ENCODE measurements at regions not wholly inside any gene's neighbourhood (a gene's known extent, or its start where the extent isn't known, plus 50 kb on each side); places are given as distances from the start of the nearest gene placed in this dataset.

DNA sequence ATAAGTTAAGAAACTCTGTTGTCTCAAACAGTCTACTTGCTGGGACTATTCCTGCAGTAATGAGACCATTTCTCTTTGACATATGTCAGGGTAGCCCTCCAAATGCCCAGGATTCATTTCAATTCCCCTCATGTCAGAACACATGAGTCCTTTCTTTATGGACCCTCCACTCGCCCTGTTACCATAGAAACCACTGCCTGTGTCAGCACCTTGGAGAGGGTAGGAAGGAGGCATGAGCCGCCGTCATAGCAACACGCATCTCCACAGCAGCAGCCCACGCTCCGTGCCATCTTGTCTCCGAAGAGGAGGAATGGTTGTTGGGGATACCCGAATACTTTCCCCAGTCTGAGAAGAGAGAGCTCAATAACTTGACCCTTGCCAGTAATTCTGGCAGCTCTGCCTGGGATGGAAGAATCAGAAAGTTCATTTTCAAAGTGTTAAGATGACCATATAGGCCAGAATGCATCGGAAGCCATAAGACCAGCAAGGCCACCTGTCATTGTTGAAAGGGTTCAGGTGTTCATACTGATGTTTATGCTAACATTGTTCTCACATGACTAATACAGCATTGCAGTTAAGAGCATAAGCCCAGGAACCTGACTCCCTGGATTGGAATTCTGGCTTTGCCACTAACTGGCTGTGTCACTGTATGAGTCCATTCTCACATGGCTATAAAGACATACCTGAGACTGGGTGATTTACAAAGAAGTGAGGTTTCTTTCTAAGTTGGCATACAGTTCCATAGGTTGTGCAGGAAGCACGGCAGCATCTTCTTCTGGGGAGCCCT, 141.3 kb downstream of the ABCC12 start:
- DNase-seq: no peak
- in situ Hi-C loops (cut with MboI; ENCODE audit: low pct_unique_long_range_greater_than_20kb, low sequenced_read_pairs): no loop called here

DNA sequence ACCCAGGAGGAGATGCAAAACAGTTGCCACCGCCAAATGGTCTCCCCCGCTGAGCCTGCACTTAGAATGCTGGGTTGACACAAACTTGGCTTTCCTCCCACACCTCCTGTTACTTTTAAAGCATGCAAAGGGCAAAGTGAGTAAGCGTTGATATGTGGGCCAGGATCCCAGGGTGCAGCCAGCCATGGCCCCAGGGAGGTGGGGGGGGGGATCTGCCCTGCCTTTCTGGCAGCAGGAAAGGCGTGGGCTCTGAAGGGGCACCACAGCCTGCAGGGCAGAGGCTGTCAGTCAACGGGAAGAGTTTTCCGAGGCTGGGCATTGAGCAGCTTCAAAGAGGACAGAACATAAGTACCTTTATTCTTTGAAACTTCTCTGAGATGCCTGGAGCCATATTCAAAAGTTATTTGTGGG, 142.3 kb downstream of the ABCC12 start:
- DNase-seq: no peak
- in situ Hi-C loops (cut with MboI; ENCODE audit: low pct_unique_long_range_greater_than_20kb, low sequenced_read_pairs): no loop called here

DNA sequence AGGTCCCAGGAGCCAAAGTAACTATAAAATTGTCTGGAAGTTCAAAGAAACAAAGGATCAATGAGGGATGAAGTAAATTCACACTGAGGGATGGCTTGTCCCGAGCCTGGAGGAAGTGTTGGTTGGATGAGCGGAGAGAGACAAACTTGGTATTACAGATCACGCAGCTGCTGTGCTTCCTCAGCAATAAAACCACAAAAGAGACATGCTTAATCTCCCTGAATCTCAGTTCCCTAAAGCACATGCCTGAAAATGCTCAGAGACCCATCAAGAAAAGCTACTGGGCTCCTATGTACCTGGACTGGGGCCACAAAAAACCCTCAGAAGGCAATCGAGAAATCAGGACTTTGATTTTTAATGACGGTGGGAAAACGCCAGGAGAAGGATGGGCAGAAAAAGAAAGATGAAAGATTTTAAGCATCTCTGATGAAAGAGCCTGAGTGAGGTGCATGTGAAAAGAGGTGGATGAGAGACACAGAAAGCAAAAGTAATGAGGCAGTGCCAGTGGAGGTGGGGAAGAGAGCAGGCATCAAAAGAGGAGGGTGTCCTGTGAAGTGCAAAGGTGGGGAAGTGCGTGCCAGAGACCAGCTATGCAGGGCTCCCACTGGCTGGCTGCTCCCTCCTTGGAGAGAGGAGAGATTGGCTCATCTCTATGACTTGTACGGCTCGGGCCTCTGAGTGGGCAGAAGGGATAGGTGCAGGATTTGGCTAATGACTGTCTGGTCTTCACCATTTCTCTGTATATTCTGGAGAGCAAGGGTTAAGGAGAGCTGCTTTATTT, 143.7 kb downstream of the ABCC12 start:
- no peak for DNase-seq
- in situ Hi-C loops (cut with MboI; ENCODE audit: low pct_unique_long_range_greater_than_20kb, low sequenced_read_pairs): no loop called here

DNA sequence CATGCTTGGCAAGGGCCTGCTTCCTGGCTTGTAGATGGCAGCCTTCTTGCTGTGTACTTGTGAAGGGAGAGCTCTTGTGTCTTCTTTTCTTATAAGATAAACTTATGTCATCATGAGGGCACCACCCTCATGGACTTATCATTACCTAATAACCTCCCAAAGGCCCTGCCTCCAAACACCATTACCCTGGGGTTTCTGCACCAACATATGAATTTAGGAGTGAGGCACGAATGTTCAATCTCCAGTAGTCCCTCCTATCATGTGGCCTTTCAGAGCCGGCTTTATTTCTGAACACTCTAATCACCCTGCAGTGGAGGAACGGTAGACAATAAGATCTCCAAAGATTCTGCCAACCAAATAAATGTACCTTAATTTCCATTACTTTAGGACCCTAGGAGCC, 144.3 kb downstream of the ABCC12 start:
- in situ Hi-C loops (cut with MboI; ENCODE audit: low pct_unique_long_range_greater_than_20kb, low sequenced_read_pairs): no loop called here

DNA sequence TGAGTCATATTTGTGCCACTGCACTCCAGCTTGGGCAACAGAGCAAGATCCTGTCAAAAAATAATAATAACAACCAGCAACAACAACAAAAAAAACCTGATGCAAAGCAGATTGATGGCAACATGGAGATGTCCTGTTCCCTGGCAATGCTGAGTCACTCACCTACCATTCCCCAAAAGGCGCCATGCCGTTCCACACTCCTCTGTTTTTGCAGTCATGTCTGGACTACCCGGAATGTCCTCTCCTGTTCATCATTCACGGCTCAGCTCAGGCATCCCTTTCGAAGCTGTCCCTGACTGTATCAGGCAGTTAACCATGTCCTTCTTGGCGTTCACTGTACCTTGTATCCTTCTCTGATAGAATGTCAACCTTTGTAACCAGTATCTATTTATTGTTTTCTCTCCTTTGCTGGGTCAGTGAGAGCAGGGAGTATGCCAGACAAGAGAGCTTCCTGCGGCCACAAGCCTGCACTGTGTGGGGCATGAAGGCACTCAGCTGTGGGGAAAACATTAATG, 147.7 kb downstream of the ABCC12 start:
- in situ Hi-C loops (cut with MboI; ENCODE audit: low pct_unique_long_range_greater_than_20kb, low sequenced_read_pairs): no loop called here
- no peak for DNase-seq

More for the DNA sequence above, 144.3 kb downstream of the ABCC12 start:
- DNase-seq: no peak

DNA sequence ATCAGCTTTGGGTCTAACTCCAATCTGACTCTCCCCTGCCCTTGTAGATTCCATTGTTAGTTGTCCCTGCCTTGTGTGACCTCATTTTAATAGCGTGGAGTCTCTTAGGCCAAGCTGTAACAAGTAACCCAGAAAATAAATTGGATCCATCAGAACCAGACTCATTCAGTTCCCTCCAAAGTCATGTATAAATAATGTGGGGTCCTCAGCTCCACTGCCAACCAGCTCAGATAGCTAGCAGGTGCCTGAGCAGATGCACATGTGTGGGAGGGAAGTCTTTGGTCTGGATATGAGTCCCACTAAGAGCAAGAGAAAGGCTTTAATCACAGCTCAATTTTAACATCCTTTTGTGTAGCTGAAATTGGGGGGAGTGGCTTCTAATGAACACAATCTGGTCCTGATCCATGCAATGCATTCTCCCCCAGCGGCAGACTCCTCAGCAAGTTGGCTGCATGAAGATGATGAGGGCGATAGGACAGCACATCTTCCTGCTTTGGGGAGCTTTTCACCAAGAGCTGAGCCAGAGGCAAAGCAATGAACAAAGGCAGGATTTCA, 151.6 kb downstream of the ABCC12 start:
- in situ Hi-C loops (cut with MboI; ENCODE audit: low pct_unique_long_range_greater_than_20kb, low sequenced_read_pairs): no loop called here
- DNase-seq: no peak

DNA sequence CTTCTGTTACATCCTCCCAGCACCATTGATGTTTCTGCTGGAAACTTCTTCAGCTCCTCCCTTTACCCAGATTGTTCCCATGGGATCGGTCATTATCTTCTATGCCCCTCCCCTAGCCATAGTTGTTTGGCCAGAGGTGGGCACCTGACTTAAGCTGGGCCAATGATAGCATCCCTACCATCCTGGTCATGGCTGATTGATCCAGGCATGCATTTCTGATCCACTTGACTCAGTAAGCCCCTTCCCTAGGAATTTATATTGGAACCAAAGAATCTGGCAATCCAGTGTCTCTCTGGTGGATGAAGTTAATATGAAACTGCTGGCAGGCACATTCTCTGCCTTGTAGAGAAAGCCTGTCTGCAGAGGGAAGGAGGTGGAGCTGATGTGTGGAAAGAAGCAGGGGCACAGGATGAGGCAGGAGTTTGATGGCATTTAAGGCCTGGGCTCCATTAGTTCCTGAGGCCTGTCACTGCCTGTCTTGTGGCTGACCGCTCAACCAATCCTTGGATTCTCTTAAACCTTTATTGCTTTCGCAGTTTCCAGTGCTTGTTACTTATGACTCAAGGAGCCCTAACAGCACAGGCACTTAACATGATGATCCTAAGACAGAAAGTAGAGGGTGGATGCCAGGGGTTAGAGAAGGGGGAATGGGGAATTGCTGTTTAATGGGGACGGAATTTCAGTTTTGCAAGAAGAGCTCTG, 152.4 kb downstream of the ABCC12 start:
- in situ Hi-C loops (cut with MboI; ENCODE audit: low pct_unique_long_range_greater_than_20kb, low sequenced_read_pairs): no loop called here
- no peak for DNase-seq

DNA sequence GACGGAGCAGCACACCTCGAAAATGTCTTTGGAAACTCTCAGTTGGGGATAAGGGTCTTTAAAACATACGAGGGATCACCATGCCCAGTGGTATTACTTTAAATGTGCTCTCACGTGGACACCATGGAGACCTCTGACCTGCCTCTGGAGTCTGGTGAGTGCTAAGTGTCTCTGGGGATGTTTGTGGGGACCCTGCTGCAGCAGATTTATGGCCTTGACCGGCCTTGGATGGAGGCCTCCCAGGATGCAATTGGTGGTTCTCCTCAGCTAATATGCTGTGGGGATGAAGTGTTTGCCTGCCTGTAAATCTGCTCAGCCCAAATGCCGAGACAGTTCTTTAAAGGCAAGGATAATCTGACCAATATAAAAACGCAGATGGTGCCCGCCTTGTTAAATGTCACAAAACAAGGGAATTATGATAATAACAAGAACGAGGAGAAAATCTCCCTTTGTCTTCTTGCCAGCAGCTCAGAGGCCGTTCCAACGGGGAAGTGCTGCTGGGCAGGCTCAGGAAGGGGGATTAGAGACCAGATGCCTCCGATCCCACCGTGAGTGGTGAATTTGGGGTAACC, 154.4 kb downstream of the ABCC12 start:
- no peak for DNase-seq
- in situ Hi-C loops (cut with MboI; ENCODE audit: low pct_unique_long_range_greater_than_20kb, low sequenced_read_pairs): no loop called here

DNA sequence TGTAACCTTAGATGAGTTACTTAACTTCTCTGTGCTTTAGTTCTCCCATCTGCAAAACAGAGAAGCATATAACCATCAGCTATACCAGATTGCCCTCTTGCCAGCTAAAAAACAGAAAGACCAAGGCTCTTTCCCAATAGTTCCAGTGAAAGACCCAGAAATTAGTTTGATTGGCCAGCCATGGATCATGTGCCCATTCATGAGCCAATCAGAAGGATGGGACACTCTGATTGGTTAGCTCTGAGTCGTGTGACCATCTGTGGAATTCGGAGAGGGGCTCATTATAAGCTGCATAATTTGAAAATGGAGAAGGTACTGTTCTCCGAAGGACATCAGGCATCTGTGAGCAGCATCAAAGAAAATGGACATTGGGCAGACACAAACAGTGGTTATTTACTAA, 155.2 kb downstream of the ABCC12 start:
- in situ Hi-C loops (cut with MboI; ENCODE audit: low pct_unique_long_range_greater_than_20kb, low sequenced_read_pairs): no loop called here
- DNase-seq: no peak

DNA sequence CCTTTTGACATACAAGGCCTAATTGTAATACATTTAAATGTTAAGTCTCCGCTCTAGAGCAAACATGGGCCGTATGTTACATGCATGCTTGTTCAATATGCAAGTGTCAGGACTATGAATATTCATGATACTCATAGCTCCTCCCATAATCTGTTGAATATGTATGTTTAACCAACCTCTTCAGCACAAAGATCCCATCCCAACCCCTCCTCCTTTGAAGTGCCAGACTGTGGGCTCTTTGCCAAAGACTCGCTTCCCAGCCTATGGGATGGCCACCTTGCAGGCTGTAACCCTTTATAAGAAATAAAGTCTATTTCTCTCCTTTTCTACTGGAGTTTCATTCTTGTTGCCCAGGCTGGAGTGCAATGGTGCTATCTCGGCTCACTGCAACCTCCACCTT, 156.2 kb downstream of the ABCC12 start:
- in situ Hi-C loops (cut with MboI; ENCODE audit: low pct_unique_long_range_greater_than_20kb, low sequenced_read_pairs): no loop called here

DNA sequence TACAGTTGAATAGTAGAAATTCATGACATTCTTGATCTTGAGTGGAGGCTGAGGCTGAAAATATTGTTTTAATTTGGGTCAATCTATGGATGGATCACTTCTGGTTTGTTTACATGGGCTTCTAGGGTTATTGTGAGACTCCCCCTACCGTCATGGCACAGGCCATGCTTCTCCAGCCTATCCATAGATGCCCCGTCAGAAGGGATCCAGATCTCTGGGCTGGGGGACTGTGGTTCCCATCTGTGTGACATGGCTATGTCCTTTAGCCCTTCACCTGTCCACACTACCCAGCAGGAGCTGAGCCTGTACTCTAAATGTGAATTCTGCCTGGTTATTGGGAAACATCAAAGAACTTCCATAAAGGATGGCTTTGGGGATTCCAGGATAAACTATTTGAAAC, 160.4 kb downstream of the ABCC12 start:
- in situ Hi-C loops (cut with MboI; ENCODE audit: low pct_unique_long_range_greater_than_20kb, low sequenced_read_pairs): no loop called here
- DNase-seq: no peak

More for the DNA sequence above, 156.2 kb downstream of the ABCC12 start:
- DNase-seq: no peak

DNA sequence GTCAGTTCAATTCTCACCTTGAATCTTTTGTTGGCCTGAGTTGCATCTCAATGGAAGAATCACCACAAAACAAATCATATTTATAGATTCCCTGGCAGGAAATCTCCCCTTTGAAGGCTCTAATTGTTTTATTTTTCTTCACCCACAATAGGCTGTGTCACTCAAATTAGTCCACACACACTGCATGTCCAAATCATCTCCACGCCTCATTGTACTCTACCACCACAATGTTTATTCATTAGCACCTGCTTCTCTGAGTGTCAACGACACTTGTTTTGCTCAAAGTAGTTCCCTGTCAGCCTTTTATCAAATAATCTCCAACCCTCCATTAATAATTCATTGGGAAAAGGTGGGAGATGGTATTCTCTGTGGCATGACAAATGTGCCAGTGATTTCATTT, 164.3 kb downstream of the ABCC12 start:
- in situ Hi-C loops (cut with MboI; ENCODE audit: low pct_unique_long_range_greater_than_20kb, low sequenced_read_pairs): no loop called here
- DNase-seq: no peak

DNA sequence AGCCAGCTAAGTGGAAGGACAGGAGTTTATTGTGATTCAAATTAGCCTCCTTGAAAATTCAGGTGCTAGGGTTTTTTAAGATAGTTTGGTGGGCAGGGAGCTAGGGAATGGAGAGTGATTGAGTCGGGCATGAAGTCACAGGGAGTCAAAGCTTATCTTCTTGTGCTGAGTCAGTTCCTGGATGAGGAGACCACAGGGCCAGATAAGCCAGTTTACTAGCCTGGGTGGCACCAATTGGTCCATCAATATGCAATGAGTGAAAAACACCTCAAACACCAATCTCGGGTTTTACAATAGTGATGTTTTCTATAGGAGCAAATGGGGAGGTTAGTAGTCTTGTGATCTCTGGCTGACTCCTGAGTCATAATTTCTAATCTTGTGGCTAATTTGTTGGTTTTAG, 165.1 kb downstream of the ABCC12 start:
- in situ Hi-C loops (cut with MboI; ENCODE audit: low pct_unique_long_range_greater_than_20kb, low sequenced_read_pairs): no loop called here
- no peak for DNase-seq

DNA sequence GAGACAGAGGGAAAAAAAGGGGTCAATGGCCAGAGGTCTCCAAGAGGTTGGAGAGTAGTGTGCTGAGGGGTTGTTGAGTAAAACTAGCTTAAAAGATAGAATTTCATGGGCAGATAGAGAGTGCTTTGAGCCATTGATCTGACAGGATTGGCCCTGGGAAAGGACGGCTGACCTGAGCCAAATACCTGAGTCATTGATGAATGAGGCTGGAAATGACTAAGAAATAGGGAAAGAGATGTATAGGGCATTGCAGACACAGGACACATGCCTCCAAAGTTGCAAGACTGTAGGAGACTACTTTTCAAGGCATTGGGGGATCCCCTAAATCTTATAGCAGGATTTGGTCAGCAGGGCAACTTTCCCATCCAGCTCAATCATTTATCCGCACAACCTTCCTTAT, 168.7 kb downstream of the ABCC12 start:
- DNase-seq: no peak
- in situ Hi-C loops (cut with MboI; ENCODE audit: low pct_unique_long_range_greater_than_20kb, low sequenced_read_pairs): no loop called here

DNA sequence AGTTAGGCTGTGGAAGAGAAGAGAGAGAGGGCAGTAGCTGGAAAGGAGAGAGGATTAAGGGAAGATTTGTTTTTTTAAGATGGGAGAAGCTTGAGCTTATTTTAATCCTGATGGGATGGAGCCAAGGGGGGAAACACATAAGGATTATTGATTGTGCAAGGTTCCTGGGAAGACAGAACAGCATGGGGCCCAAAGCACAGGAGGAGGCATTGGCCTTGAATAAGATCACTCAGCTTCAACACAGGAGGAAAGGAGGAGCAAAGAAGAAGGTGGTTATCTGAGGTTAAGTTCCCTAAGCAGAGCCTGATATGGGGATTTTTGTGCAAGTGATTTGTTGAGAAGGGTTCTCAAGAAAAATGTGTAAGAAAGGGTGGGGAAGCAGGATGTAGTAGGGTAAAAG, 169.8 kb downstream of the ABCC12 start:
- DNase-seq: no peak
- in situ Hi-C loops (cut with MboI; ENCODE audit: low pct_unique_long_range_greater_than_20kb, low sequenced_read_pairs): no loop called here

DNA sequence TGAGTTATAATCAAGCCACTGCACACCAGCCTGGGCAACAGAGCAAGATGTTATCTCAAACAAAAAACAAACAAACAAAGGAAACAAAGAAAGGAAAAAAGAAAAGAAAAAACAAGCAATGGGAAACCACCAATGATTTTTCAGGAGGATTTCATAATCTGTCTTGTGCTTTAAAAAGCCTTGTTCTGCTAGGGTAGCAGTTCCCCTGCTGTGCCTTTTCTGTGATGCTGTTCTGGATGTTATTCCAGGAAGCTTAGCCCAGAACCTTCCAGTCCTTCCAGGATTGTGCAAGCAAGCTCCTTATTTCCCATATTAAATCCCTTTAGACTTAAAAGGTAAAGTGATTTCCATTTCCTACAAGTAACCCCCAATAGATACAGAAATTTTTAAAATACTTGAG, 171.1 kb downstream of the ABCC12 start:
- no peak for DNase-seq

DNA sequence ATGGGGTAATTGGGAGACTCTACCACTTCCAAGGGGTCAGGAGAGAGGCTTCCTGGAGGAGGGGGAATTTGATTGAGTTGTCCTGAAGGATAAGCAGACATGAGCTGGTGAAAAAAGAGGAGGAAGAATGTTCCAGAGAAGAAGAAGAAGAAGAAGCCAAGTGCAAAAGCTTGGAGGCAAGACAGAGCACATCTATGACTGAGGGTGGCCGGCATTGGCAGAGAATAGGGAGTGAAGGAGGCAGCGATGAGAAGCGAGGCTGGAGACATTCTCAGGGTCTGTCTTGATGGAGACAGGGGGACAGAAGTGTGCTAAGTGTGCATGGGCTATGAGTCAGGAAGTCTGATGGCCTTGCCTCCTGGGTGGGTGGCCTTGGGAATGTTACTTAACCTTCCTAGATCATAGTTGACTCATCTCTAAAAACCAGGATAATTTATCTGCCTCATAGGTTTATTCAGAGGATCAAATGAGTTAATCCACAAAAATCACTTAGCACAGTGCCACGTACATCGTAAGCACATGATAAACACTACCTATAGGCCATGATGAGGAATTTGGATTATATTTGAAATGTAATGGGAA, 171.7 kb downstream of the ABCC12 start:
- in situ Hi-C loops (cut with MboI; ENCODE audit: low pct_unique_long_range_greater_than_20kb, low sequenced_read_pairs): no loop called here
- DNase-seq: no peak

More for the DNA sequence above, 171.1 kb downstream of the ABCC12 start:
- in situ Hi-C loops (cut with MboI; ENCODE audit: low pct_unique_long_range_greater_than_20kb, low sequenced_read_pairs): no loop called here

DNA sequence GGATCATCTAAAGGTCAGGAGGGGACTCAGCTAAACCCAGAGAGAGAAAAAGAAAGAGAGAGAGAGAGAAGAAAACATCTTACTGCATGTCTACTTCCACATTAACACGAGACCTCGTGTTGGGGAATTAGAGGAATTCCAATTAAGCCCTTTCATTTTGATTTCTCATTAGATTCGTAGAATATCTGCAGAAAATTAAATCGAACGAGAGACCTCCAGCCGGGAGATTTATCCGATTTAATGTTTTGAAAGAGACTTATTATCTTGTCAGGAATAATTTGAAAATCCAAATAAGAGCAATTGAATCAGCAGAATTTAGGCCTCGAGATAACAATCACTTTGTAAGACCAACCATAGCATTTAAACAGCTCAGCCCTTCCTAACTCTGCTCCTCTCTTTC, 175.6 kb downstream of the ABCC12 start:
- in situ Hi-C loops (cut with MboI; ENCODE audit: low pct_unique_long_range_greater_than_20kb, low sequenced_read_pairs): no loop called here
- no peak for DNase-seq

DNA sequence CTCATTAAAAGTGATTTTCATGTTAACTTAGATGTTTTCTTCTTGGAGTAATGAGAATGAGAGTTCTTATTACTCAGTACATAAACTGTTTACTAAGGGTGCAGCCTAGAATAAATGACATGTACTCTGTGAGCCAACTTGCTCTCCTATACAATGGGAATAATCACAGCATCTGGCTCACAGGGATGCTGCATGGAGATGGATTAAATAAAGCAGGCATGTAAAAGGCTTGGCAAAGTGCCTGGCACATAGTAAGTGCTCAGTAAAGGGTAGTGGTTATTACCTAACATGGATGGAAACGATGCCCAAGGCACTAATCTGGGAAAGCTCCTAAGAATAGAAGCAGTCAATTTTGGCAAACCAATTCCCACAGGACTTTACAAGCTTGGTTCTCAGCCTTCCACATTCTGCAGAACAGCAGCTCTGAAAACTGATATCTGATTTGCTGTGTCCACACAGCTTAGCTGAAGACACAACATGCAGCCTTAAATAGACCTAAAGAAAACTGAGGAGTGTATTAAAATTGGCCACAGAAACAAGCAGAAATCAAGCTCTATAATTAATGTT, 176.1 kb downstream of the ABCC12 start:
- in situ Hi-C loops (cut with MboI; ENCODE audit: low pct_unique_long_range_greater_than_20kb, low sequenced_read_pairs): no loop called here

More for the DNA sequence above, 176.1 kb downstream of the ABCC12 start:
- DNase-seq: no peak
